Nephron (organoid): ENCODE measurements at regions not wholly inside any gene's neighbourhood (a gene's known extent, or its start where the extent isn't known, plus 50 kb on each side); places are given as distances from the start of the nearest gene placed in this dataset.
A peak's percentile ranks its signal among the peaks of the same experiment; 100 is the strongest.

Experiments
- H3K27ac Mint-ChIP-seq, 3 experiments: 2 replicates each; pipeline ENCODE4 v1.8.0; 2020; ENCODE audit warnings: mixed read lengths in 3 of 3, mild to moderate bottlenecking in 2 of 3, moderate library complexity in 1 of 3
- H3K27me3 Mint-ChIP-seq: 2 replicates; pipeline ENCODE4 v1.8.0; 2021; ENCODE audit warnings: low read depth, mild to moderate bottlenecking, moderate library complexity, mixed read lengths
- H3K36me3 Mint-ChIP-seq: 2 replicates; pipeline ENCODE4 v1.8.0; 2020; ENCODE audit warnings: low read depth, mixed read lengths
- H3K4me1 Mint-ChIP-seq: 2 replicates; pipeline ENCODE4 v1.8.0; 2020; ENCODE audit warnings: mixed read lengths
- H3K4me3 Mint-ChIP-seq, 3 experiments: 2 replicates each; pipeline ENCODE4 v1.8.0; 2020; ENCODE audit warnings: mild to moderate bottlenecking in 3 of 3, mixed read lengths in 3 of 3, moderate library complexity in 2 of 3
- H3K9me3 Mint-ChIP-seq: 2 replicates; pipeline ENCODE4 v1.8.0; 2020; ENCODE audit warnings: mixed read lengths
- CTCF ChIP-seq, 3 experiments: fragments of 200-600 bp; sonication (generic); IDR thresholded peaks; one replicate each; pipeline ENCODE4 v1.5.0; 2021; ENCODE audit warnings: antibody characterized with exemption in 3 of 3; ENCODE audit not compliant: unreplicated experiment in 3 of 3

GRCh38 chr10:108685863-108686531 lies 1237.3 kb downstream of the XPNPEP1 start:
- H3K4me3 Mint-ChIP-seq = no peak overlapping the region
- no peaks in the 10 kb centered on the region for H3K9me3 Mint-ChIP-seq
- H3K27me3 Mint-ChIP-seq = no peaks in the 10 kb centered on the region
- no peak for TF ChIP-seq CTCF (IDR thresholded peaks at IDR 0.05; ENCODE audit: unreplicated experiment in 3 of 3)
- H3K27ac Mint-ChIP-seq = no peak overlapping the region
- H3K36me3 Mint-ChIP-seq = no peaks in the 10 kb centered on the region
- peaks cover 16% of the 10 kb centered on the region for H3K4me1 Mint-ChIP-seq

- no peak overlapping the region for H3K4me3 Mint-ChIP-seq
- H3K27ac Mint-ChIP-seq = peak overlapping the region; percentile 23 to 68 (median 38)
- TF ChIP-seq CTCF (IDR thresholded peaks at IDR 0.05; ENCODE audit: unreplicated experiment in 3 of 3) = no peak
- H3K27me3 Mint-ChIP-seq = no peaks in the 10 kb centered on the region
- peaks cover 16% of the 10 kb centered on the region for H3K4me1 Mint-ChIP-seq
- no peaks in the 10 kb centered on the region for H3K9me3 Mint-ChIP-seq
- H3K36me3 Mint-ChIP-seq = no peaks in the 10 kb centered on the region
Observed at GRCh38 chr10:108684431-108684830, 1238.9 kb downstream of the XPNPEP1 start.

GRCh38 chr10:108673741-108674140 lies 1249.6 kb downstream of the XPNPEP1 start:
- Mint-ChIP-seq H3K36me3 (no peaks in the 10 kb centered on the region), H3K4me1 (no peaks in the 10 kb centered on the region), H3K4me3 (no peak overlapping the region), H3K9me3 (no peaks in the 10 kb centered on the region), H3K27ac (no peak overlapping the region), H3K27me3 (no peaks in the 10 kb centered on the region)
- TF ChIP-seq CTCF (IDR thresholded peaks at IDR 0.05; ENCODE audit: unreplicated experiment in 3 of 3) = no peak

- Mint-ChIP-seq H3K4me1 (no peaks in the 10 kb centered on the region), H3K9me3 (no peaks in the 10 kb centered on the region), H3K4me3 (no peak overlapping the region), H3K36me3 (no peaks in the 10 kb centered on the region), H3K27me3 (no peaks in the 10 kb centered on the region), H3K27ac (no peak overlapping the region)
- no peak for TF ChIP-seq CTCF (IDR thresholded peaks at IDR 0.05; ENCODE audit: unreplicated experiment in 3 of 3)
Observed at GRCh38 chr10:108663587-108663986, 1259.7 kb downstream of the XPNPEP1 start.

GRCh38 chr10:108662975-108663374 lies 1260.3 kb downstream of the XPNPEP1 start:
- no peaks in the 10 kb centered on the region for H3K4me1 Mint-ChIP-seq
- H3K27ac Mint-ChIP-seq = no peak overlapping the region
- no peaks in the 10 kb centered on the region for H3K9me3 Mint-ChIP-seq
- H3K36me3 Mint-ChIP-seq = no peaks in the 10 kb centered on the region
- TF ChIP-seq CTCF (IDR thresholded peaks at IDR 0.05; ENCODE audit: unreplicated experiment in 3 of 3) = no peak
- no peak overlapping the region for H3K4me3 Mint-ChIP-seq
- no peaks in the 10 kb centered on the region for H3K27me3 Mint-ChIP-seq

GRCh38 chr10:108655057-108655456 lies 1268.3 kb downstream of the XPNPEP1 start:
- no peak overlapping the region for H3K4me3 Mint-ChIP-seq
- H3K9me3 Mint-ChIP-seq = no peaks in the 10 kb centered on the region
- no peak for TF ChIP-seq CTCF (IDR thresholded peaks at IDR 0.05; ENCODE audit: unreplicated experiment in 3 of 3)
- H3K27me3 Mint-ChIP-seq = no peaks in the 10 kb centered on the region
- no peaks in the 10 kb centered on the region for H3K36me3 Mint-ChIP-seq
- no peaks in the 10 kb centered on the region for H3K4me1 Mint-ChIP-seq
- no peak overlapping the region for H3K27ac Mint-ChIP-seq
